Smooth muscle cell (in vitro differentiated cells): ENCODE measurements at regions not wholly inside any gene's neighbourhood (a gene's known extent, or its start where the extent isn't known, plus 50 kb on each side); places are given as distances from the start of the nearest gene placed in this dataset.

Experiments
- DNase-seq: peaks from one replicate; lab custom pipeline; 2025; ENCODE audit not compliant: unreplicated experiment; lab: John Stamatoyannopoulos, UW
- H2AFZ ChIP-seq: fragments of 200-600 bp; sonication (generic); 2 replicates; pipeline ENCODE4 v1.6.0; 2016; ENCODE audit warnings: antibody characterized with exemption, low read depth, mild to moderate bottlenecking
- H3F3A ChIP-seq: fragments of 200-600 bp; sonication (generic); 2 replicates; pipeline ENCODE4 v1.6.0; 2017; ENCODE audit warnings: antibody characterized with exemption, low read depth
- H3K27ac ChIP-seq: fragments of 200-600 bp; sonication (generic); 2 replicates; pipeline ENCODE4 v1.5.1; 2016; ENCODE audit warnings: low read depth, mild to moderate bottlenecking
- H3K27me3 ChIP-seq: fragments of 200-600 bp; sonication (generic); 2 replicates; pipeline ENCODE4 v1.6.1; 2016; ENCODE audit warnings: low read depth, mild to moderate bottlenecking
- H3K36me3 ChIP-seq: fragments of 200-600 bp; sonication (generic); 2 replicates; pipeline ENCODE4 v1.5.1; 2016; ENCODE audit warnings: low read depth
- H3K4me1 ChIP-seq: fragments of 200-600 bp; sonication (generic); 2 replicates; pipeline ENCODE4 v1.5.1; 2016; ENCODE audit warnings: low read depth
- H3K4me2 ChIP-seq: fragments of 200-600 bp; sonication (generic); 2 replicates; pipeline ENCODE4 v1.6.0; 2016; ENCODE audit warnings: mild to moderate bottlenecking
- H3K4me3 ChIP-seq: fragments of 200-600 bp; sonication (generic); 2 replicates; pipeline ENCODE4 v1.5.1; 2016; ENCODE audit warnings: mild to moderate bottlenecking
- H3K79me2 ChIP-seq: fragments of 200-600 bp; sonication (generic); 2 replicates; pipeline ENCODE4 v1.6.0; 2016; ENCODE audit warnings: low read depth, mild to moderate bottlenecking
- H3K9ac ChIP-seq: fragments of 200-600 bp; sonication (generic); 2 replicates; pipeline ENCODE4 v1.6.0; 2016; ENCODE audit warnings: low read depth
- H3K9me3 ChIP-seq: fragments of 200-600 bp; sonication (generic); replicated peaks from 2 replicates; pipeline ENCODE4 v1.5.1; 2016; ENCODE audit warnings: low read depth
- H4K20me1 ChIP-seq: fragments of 200-600 bp; sonication (generic); 2 replicates; pipeline ENCODE4 v1.6.0; 2016; ENCODE audit warnings: low read depth
- WGBS: methylation state at CpG from one replicate; pipeline ENCODE4 v1.1.7; 2016; ENCODE audit warnings: low lambda C conversion rate; 5-methylcytosine and 5-hydroxymethylcytosine counted together
- TF ChIP-seq, protein P1 (sequence below): fragments of 200-600 bp; sonication (generic); IDR thresholded peaks from 2 replicates; pipeline ENCODE4 v1.5.1; 2017; ENCODE audit warnings: borderline replicate concordance, mild to moderate bottlenecking, antibody characterized with exemption; ENCODE audit not compliant: insufficient read depth, poor library complexity, severe bottlenecking

DNA sequence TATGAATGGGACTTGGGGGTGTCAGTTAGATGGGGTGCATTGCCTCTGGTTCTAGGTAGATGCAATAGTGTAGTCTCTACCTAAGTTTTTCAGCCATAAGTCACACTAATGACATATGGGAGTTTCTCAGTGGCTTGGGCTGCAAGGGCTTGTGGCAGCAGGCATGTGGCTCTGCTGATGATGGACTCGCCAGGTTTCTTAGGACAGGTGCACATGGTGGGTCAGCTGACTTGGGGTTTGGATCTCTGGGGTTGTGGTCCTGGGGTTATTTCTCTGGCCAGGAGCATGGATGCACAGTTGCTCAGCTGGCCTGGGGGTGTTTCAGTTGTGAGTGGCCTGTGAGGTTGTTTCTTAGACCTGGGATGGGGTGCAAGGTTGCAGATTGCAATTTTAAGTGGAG, 120.0 kb upstream of the DCBLD2 start:
- DNase-seq: no peak
- H3K9ac ChIP-seq: no peak overlapping the region
- no peaks in the 10 kb centered on the region for H3K79me2 ChIP-seq
- H3F3A ChIP-seq: no peaks in the 10 kb centered on the region
- no peak overlapping the region for H3K4me2 ChIP-seq
- WGBS: 83% methylated on average over 1 of the region's 1 CpG
- H3K4me1 ChIP-seq: no peaks in the 10 kb centered on the region
- no peak overlapping the region for H3K4me3 ChIP-seq
- H3K9me3 ChIP-seq: no peaks in the 10 kb centered on the region
- H3K27ac ChIP-seq: no peak overlapping the region
- TF ChIP-seq, protein P1, sequence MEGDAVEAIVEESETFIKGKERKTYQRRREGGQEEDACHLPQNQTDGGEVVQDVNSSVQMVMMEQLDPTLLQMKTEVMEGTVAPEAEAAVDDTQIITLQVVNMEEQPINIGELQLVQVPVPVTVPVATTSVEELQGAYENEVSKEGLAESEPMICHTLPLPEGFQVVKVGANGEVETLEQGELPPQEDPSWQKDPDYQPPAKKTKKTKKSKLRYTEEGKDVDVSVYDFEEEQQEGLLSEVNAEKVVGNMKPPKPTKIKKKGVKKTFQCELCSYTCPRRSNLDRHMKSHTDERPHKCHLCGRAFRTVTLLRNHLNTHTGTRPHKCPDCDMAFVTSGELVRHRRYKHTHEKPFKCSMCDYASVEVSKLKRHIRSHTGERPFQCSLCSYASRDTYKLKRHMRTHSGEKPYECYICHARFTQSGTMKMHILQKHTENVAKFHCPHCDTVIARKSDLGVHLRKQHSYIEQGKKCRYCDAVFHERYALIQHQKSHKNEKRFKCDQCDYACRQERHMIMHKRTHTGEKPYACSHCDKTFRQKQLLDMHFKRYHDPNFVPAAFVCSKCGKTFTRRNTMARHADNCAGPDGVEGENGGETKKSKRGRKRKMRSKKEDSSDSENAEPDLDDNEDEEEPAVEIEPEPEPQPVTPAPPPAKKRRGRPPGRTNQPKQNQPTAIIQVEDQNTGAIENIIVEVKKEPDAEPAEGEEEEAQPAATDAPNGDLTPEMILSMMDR: no peak
- H4K20me1 ChIP-seq: no peaks in the 10 kb centered on the region
- H2AFZ ChIP-seq: no peak overlapping the region
- peaks cover 11% of the 10 kb centered on the region for H3K27me3 ChIP-seq
- H3K36me3 ChIP-seq: no peaks in the 10 kb centered on the region

GRCh38 chr3:99016452-99016851, 115.0 kb upstream of the DCBLD2 start:
- Histone ChIP-seq H3K27me3 (no peaks in the 10 kb centered on the region), H3K4me1 (no peaks in the 10 kb centered on the region), H3K9me3 (no peaks in the 10 kb centered on the region), H2AFZ (peak overlapping the region; percentile 29), H3K36me3 (no peaks in the 10 kb centered on the region), H3K9ac (no peak overlapping the region), H3K4me2 (no peak overlapping the region), H3K4me3 (no peak overlapping the region), H3K27ac (no peak overlapping the region), H3F3A (no peaks in the 10 kb centered on the region), H3K79me2 (no peaks in the 10 kb centered on the region), H4K20me1 (no peaks in the 10 kb centered on the region)
- no peak for DNase-seq
- TF ChIP-seq, protein P1: no peak
- 81% methylated on average over 1 of the region's 1 CpG for WGBS

DNA sequence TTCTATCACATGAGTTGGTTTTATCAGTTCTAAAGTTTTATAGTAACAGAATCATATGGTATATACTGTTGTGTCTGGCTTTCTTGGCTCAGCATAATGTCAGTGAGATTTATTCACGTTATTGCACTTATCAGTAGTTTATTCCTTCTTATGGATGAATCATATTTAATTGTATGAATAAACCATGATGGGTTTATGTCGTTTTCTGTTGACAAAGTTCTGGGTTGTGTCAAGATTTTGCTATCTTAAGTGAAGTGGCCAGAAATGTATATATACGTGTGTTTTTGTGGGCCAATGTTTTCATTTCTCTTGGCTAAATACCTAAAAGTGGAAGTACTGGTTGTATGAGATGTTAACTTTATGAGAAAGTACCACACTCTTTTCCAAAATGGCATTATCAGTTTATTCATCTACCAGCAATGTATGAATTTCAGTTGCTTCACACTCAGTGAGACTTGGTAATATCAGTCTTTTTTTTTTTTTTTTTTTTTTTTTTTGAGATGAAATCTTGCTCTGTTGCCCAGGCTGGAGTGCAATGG, 112.4 kb upstream of the DCBLD2 start:
- H3K9ac ChIP-seq: no peak overlapping the region
- H3F3A ChIP-seq: no peaks in the 10 kb centered on the region
- DNase-seq: no peak
- H3K4me3 ChIP-seq: no peak overlapping the region
- H3K4me1 ChIP-seq: no peaks in the 10 kb centered on the region
- no peaks in the 10 kb centered on the region for H3K36me3 ChIP-seq
- no peaks in the 10 kb centered on the region for H3K27me3 ChIP-seq
- no peak overlapping the region for H2AFZ ChIP-seq
- H3K4me2 ChIP-seq: no peak overlapping the region
- H3K27ac ChIP-seq: no peak overlapping the region
- TF ChIP-seq, protein P1: no peak
- no peaks in the 10 kb centered on the region for H3K79me2 ChIP-seq
- no peaks in the 10 kb centered on the region for H4K20me1 ChIP-seq
- WGBS: 39% methylated on average over 3 of the region's 3 CpGs
- no peaks in the 10 kb centered on the region for H3K9me3 ChIP-seq

- no peaks in the 10 kb centered on the region for H3K4me1 ChIP-seq
- no peaks in the 10 kb centered on the region for H3K79me2 ChIP-seq
- H3F3A ChIP-seq: no peaks in the 10 kb centered on the region
- H3K27ac ChIP-seq: no peak overlapping the region
- H3K9ac ChIP-seq: no peak overlapping the region
- no peaks in the 10 kb centered on the region for H4K20me1 ChIP-seq
- no peak overlapping the region for H3K4me2 ChIP-seq
- TF ChIP-seq, protein P1: no peak
- no peaks in the 10 kb centered on the region for H3K36me3 ChIP-seq
- no peak for DNase-seq
- H3K9me3 ChIP-seq: no peaks in the 10 kb centered on the region
- no peaks in the 10 kb centered on the region for H3K27me3 ChIP-seq
- H3K4me3 ChIP-seq: no peak overlapping the region
- H2AFZ ChIP-seq: no peak overlapping the region
Observed at GRCh38 chr3:99013077-99013476, 111.6 kb upstream of the DCBLD2 start.
